Smooth muscle cell (in vitro differentiated cells): ENCODE measurements at regions not wholly inside any gene's neighbourhood (a gene's known extent, or its start where the extent isn't known, plus 50 kb on each side); places are given as distances from the start of the nearest gene placed in this dataset.

ENCODE experiments used
- DNase-seq: peaks from one replicate; lab custom pipeline; 2025; ENCODE audit not compliant: unreplicated experiment; lab: John Stamatoyannopoulos, UW
- H2AFZ ChIP-seq: fragments of 200-600 bp; sonication (generic); 2 replicates; pipeline ENCODE4 v1.6.0; 2016; ENCODE audit warnings: antibody characterized with exemption, low read depth, mild to moderate bottlenecking
- H3F3A ChIP-seq: fragments of 200-600 bp; sonication (generic); 2 replicates; pipeline ENCODE4 v1.6.0; 2017; ENCODE audit warnings: antibody characterized with exemption, low read depth
- H3K27ac ChIP-seq: fragments of 200-600 bp; sonication (generic); 2 replicates; pipeline ENCODE4 v1.5.1; 2016; ENCODE audit warnings: low read depth, mild to moderate bottlenecking
- H3K27me3 ChIP-seq: fragments of 200-600 bp; sonication (generic); 2 replicates; pipeline ENCODE4 v1.6.1; 2016; ENCODE audit warnings: low read depth, mild to moderate bottlenecking
- H3K36me3 ChIP-seq: fragments of 200-600 bp; sonication (generic); 2 replicates; pipeline ENCODE4 v1.5.1; 2016; ENCODE audit warnings: low read depth
- H3K4me1 ChIP-seq: fragments of 200-600 bp; sonication (generic); 2 replicates; pipeline ENCODE4 v1.5.1; 2016; ENCODE audit warnings: low read depth
- H3K4me2 ChIP-seq: fragments of 200-600 bp; sonication (generic); 2 replicates; pipeline ENCODE4 v1.6.0; 2016; ENCODE audit warnings: mild to moderate bottlenecking
- H3K4me3 ChIP-seq: fragments of 200-600 bp; sonication (generic); 2 replicates; pipeline ENCODE4 v1.5.1; 2016; ENCODE audit warnings: mild to moderate bottlenecking
- H3K79me2 ChIP-seq: fragments of 200-600 bp; sonication (generic); 2 replicates; pipeline ENCODE4 v1.6.0; 2016; ENCODE audit warnings: low read depth, mild to moderate bottlenecking
- H3K9ac ChIP-seq: fragments of 200-600 bp; sonication (generic); 2 replicates; pipeline ENCODE4 v1.6.0; 2016; ENCODE audit warnings: low read depth
- H3K9me3 ChIP-seq: fragments of 200-600 bp; sonication (generic); replicated peaks from 2 replicates; pipeline ENCODE4 v1.5.1; 2016; ENCODE audit warnings: low read depth
- H4K20me1 ChIP-seq: fragments of 200-600 bp; sonication (generic); 2 replicates; pipeline ENCODE4 v1.6.0; 2016; ENCODE audit warnings: low read depth
- WGBS: methylation state at CpG from one replicate; pipeline ENCODE4 v1.1.7; 2016; ENCODE audit warnings: low lambda C conversion rate; 5-methylcytosine and 5-hydroxymethylcytosine counted together
- TF ChIP-seq, protein P1 (sequence below): fragments of 200-600 bp; sonication (generic); IDR thresholded peaks from 2 replicates; pipeline ENCODE4 v1.5.1; 2017; ENCODE audit warnings: borderline replicate concordance, mild to moderate bottlenecking, antibody characterized with exemption; ENCODE audit not compliant: insufficient read depth, poor library complexity, severe bottlenecking

DNA sequence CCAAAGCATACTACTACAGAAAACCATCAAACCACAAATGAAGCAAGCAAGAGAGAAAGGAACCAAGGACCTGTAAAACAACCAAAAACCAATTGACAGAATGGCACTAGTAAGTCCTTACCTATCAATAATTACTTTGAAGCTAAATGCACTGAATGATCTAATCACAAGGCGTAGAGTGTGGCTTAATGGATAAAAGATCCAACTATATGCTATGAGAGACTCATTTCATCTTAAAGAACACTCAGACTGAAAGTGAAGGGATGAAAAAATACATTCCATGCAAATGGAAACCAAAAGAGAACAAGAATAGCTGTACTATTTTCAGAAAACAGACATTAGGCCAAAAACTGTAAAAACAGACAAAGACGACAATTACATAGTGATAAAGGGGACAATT, 70.7 kb downstream of the CRPPA start:
- peaks cover 24% of the 10 kb centered on the region for H3K4me1 ChIP-seq
- WGBS: 92% methylated on average over 2 of the region's 2 CpGs
- H3K27ac ChIP-seq: no peak overlapping the region
- no peak overlapping the region for H3K4me2 ChIP-seq
- H3F3A ChIP-seq: peaks cover 9% of the 10 kb centered on the region
- H3K4me3 ChIP-seq: no peak overlapping the region
- DNase-seq: no peak
- no peaks in the 10 kb centered on the region for H3K9me3 ChIP-seq
- TF ChIP-seq, protein P1, sequence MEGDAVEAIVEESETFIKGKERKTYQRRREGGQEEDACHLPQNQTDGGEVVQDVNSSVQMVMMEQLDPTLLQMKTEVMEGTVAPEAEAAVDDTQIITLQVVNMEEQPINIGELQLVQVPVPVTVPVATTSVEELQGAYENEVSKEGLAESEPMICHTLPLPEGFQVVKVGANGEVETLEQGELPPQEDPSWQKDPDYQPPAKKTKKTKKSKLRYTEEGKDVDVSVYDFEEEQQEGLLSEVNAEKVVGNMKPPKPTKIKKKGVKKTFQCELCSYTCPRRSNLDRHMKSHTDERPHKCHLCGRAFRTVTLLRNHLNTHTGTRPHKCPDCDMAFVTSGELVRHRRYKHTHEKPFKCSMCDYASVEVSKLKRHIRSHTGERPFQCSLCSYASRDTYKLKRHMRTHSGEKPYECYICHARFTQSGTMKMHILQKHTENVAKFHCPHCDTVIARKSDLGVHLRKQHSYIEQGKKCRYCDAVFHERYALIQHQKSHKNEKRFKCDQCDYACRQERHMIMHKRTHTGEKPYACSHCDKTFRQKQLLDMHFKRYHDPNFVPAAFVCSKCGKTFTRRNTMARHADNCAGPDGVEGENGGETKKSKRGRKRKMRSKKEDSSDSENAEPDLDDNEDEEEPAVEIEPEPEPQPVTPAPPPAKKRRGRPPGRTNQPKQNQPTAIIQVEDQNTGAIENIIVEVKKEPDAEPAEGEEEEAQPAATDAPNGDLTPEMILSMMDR: no peak
- no peak overlapping the region for H3K9ac ChIP-seq
- no peaks in the 10 kb centered on the region for H3K36me3 ChIP-seq
- no peaks in the 10 kb centered on the region for H3K79me2 ChIP-seq
- H2AFZ ChIP-seq: no peak overlapping the region
- no peaks in the 10 kb centered on the region for H3K27me3 ChIP-seq
- no peaks in the 10 kb centered on the region for H4K20me1 ChIP-seq

DNA sequence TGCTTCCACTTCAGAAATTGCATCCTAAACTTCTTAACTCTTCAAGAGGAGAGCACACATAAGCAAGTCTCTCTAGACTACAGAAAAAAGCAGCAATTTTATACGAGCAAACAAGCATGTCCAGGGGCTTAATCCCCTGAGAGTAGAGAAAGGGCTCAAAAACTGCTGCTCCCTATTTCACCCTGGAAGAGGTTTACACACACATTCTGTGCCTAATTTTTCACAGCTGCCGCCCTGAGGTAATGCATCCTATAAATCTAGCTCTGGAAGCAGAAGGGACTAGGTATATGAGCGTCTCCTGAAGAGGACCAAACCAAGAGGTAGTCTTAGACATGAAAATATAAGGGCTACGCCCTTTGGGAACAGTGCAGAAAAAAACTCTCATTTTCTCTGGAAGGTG, 73.1 kb downstream of the CRPPA start:
- Histone ChIP-seq H3K4me1 (peaks cover 24% of the 10 kb centered on the region), H3K4me3 (no peak overlapping the region), H3F3A (peaks cover 9% of the 10 kb centered on the region), H2AFZ (no peak overlapping the region), H3K9ac (no peak overlapping the region), H4K20me1 (no peaks in the 10 kb centered on the region), H3K36me3 (no peaks in the 10 kb centered on the region), H3K4me2 (peak overlapping the region; percentile 58), H3K27me3 (no peaks in the 10 kb centered on the region), H3K27ac (peak overlapping the region; percentile 5), H3K9me3 (no peaks in the 10 kb centered on the region), H3K79me2 (no peaks in the 10 kb centered on the region)
- DNase-seq: no peak
- TF ChIP-seq, protein P1: no peak
- WGBS: 71% methylated on average over 4 of the region's 4 CpGs

DNA sequence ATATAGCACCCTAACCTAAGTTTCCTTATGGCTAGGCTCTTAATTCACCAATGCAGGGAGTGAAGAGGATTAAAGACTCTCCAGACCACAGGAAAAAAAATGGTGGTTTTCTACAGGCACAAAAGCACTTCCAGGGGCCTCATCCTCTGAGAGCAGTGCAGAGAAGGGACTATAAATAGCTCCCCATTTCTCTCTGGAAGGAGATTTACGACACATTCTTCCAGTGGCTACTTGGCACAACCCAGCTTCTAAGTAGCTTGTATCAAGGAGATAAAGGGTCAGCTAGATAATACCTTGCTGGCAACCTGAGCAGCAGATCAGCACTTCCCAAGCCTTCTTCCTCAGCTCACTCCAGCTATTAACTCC, 73.5 kb downstream of the CRPPA start:
- peaks cover 24% of the 10 kb centered on the region for H3K4me1 ChIP-seq
- peak overlapping the region; percentile 5 for H3K27ac ChIP-seq
- H4K20me1 ChIP-seq: no peaks in the 10 kb centered on the region
- H3K4me3 ChIP-seq: no peak overlapping the region
- H3K27me3 ChIP-seq: no peaks in the 10 kb centered on the region
- no peaks in the 10 kb centered on the region for H3K36me3 ChIP-seq
- no peak for DNase-seq
- 0% methylated on average over 1 of the region's 1 CpG for WGBS
- H2AFZ ChIP-seq: no peak overlapping the region
- H3F3A ChIP-seq: peaks cover 9% of the 10 kb centered on the region
- H3K9ac ChIP-seq: no peak overlapping the region
- peak overlapping the region; percentile 58 for H3K4me2 ChIP-seq
- H3K79me2 ChIP-seq: no peaks in the 10 kb centered on the region
- TF ChIP-seq, protein P1: no peak
- H3K9me3 ChIP-seq: no peaks in the 10 kb centered on the region

- no peaks in the 10 kb centered on the region for H4K20me1 ChIP-seq
- peaks cover 24% of the 10 kb centered on the region for H3K4me1 ChIP-seq
- WGBS: 90% methylated on average over 1 of the region's 1 CpG
- no peaks in the 10 kb centered on the region for H3K36me3 ChIP-seq
- peaks cover 9% of the 10 kb centered on the region for H3F3A ChIP-seq
- TF ChIP-seq, protein P1: no peak
- H3K79me2 ChIP-seq: no peaks in the 10 kb centered on the region
- H3K9me3 ChIP-seq: no peaks in the 10 kb centered on the region
- H3K4me2 ChIP-seq: peak overlapping the region; percentile 58
- no peak for DNase-seq
- H3K27me3 ChIP-seq: no peaks in the 10 kb centered on the region
- peak overlapping the region; percentile 5 for H3K27ac ChIP-seq
- H3K4me3 ChIP-seq: no peak overlapping the region
- no peak overlapping the region for H3K9ac ChIP-seq
- no peak overlapping the region for H2AFZ ChIP-seq
Observed at GRCh38 chr7:16347066-16347826, 74.1 kb downstream of the CRPPA start.
